Liver (tissue), 8 donors: ENCODE measurements at regions not wholly inside any gene's neighbourhood (a gene's known extent, or its start where the extent isn't known, plus 50 kb on each side); places are given as distances from the start of the nearest gene placed in this dataset.

Experiments
- DNase-seq: peaks from one replicate; pipeline ENCODE4 v3.0.0-alpha.2; 2017; ENCODE audit warnings: low spot score
- H3K27ac ChIP-seq, 2 donors: one replicate each; pipeline ENCODE4 v1.7.0; 2013; ENCODE audit warnings: inconsistent platforms in 2 of 2, low read length in 2 of 2, control low read depth in 1 of 2, low read depth in 1 of 2, mild to moderate bottlenecking in 1 of 2
- H3K27me3 ChIP-seq, 4 donors: one replicate each; pipeline versions ENCODE4 v1.6.1 to v1.7.0; 2013; ENCODE audit warnings: low read length in 3 of 4, inconsistent platforms in 1 of 4, mild to moderate bottlenecking in 1 of 4, moderate library complexity in 1 of 4; ENCODE audit not compliant: control insufficient read depth in 4 of 4, insufficient read depth in 4 of 4
- H3K36me3 ChIP-seq, 4 donors: one replicate each; pipeline versions ENCODE4 v1.6.1 to v1.7.0; 2013; ENCODE audit warnings: low read length in 3 of 4, mild to moderate bottlenecking in 3 of 4, low read depth in 1 of 4, moderate library complexity in 1 of 4; ENCODE audit not compliant: control insufficient read depth in 4 of 4, insufficient read depth in 3 of 4
- H3K4me1 ChIP-seq, 4 donors: one replicate each; pipeline versions ENCODE4 v1.6.1 to v1.7.0; 2013; ENCODE audit warnings: low read length in 3 of 4, mild to moderate bottlenecking in 3 of 4, moderate library complexity in 1 of 4; ENCODE audit not compliant: control insufficient read depth in 4 of 4, insufficient read depth in 4 of 4
- H3K4me3 ChIP-seq, 3 donors: one replicate each; pipeline versions ENCODE4 v1.6.1 to v1.7.0; 2013; ENCODE audit warnings: low read length in 3 of 3, control low read depth in 1 of 3, low read depth in 1 of 3, mild to moderate bottlenecking in 1 of 3
- H3K9ac ChIP-seq, 2 donors: one replicate each; pipeline ENCODE4 v1.7.0; 2013; ENCODE audit warnings: low read length in 2 of 2, mild to moderate bottlenecking in 2 of 2, moderate library complexity in 2 of 2, control low read depth in 1 of 2, low read depth in 1 of 2
- H3K9me3 ChIP-seq, 4 donors: one replicate each; pipeline versions ENCODE4 v1.6.1 to v1.7.0; 2013; ENCODE audit warnings: low read length in 3 of 4; ENCODE audit not compliant: control insufficient read depth in 4 of 4
- EGR1 ChIP-seq, 2 donors: IDR thresholded peaks; 2 replicates each; pipeline ENCODE4 v1.6.1; 2016 to 2018; ENCODE audit warnings: antibody characterized with exemption in 2 of 2, low read depth in 2 of 2
- FOXA1 ChIP-seq: IDR thresholded peaks from 2 replicates; pipeline ENCODE4 v1.6.1; 2016; ENCODE audit warnings: antibody characterized with exemption
- FOXA2 ChIP-seq: IDR thresholded peaks from 2 replicates; pipeline ENCODE4 v1.6.1; 2016; ENCODE audit warnings: antibody characterized with exemption
- GABPA ChIP-seq, 2 donors: IDR thresholded peaks in 1 of 2; conservative IDR thresholded peaks in 1 of 2; 2 replicates each; pipeline ENCODE4 v1.6.1; 2016; ENCODE audit warnings: antibody characterized with exemption in 2 of 2, mild to moderate bottlenecking in 1 of 2, moderate library complexity in 1 of 2
- HNF4A ChIP-seq, 2 donors: conservative IDR thresholded peaks; 2 replicates each; pipeline ENCODE4 v1.6.1; 2016; ENCODE audit warnings: antibody characterized with exemption in 2 of 2, mild to moderate bottlenecking in 2 of 2
- HNF4G ChIP-seq: IDR thresholded peaks from 2 replicates; pipeline ENCODE4 v1.6.1; 2016; ENCODE audit warnings: antibody characterized with exemption
- JUND ChIP-seq, 2 donors: IDR thresholded peaks; 2 replicates each; pipeline ENCODE4 v1.6.1; 2016; ENCODE audit warnings: antibody characterized with exemption in 2 of 2
- MAX ChIP-seq: IDR thresholded peaks from 2 replicates; pipeline ENCODE4 v1.6.1; 2016; ENCODE audit warnings: antibody characterized with exemption
- NR2F2 ChIP-seq: IDR thresholded peaks from 2 replicates; pipeline ENCODE4 v1.6.1; 2016; ENCODE audit warnings: antibody characterized with exemption
- RAD21 ChIP-seq, 2 donors: IDR thresholded peaks; 2 replicates each; pipeline ENCODE4 v1.6.1; 2016; ENCODE audit warnings: antibody characterized with exemption in 2 of 2, mild to moderate bottlenecking in 2 of 2
- REST ChIP-seq: IDR thresholded peaks from 2 replicates; pipeline ENCODE4 v1.6.1; 2016; ENCODE audit warnings: antibody characterized with exemption, mild to moderate bottlenecking
- RXRA ChIP-seq, 2 donors: IDR thresholded peaks; 2 replicates each; pipeline ENCODE4 v1.6.1; 2017 to 2018; ENCODE audit warnings: antibody characterized with exemption in 2 of 2, mild to moderate bottlenecking in 1 of 2
- SP1 ChIP-seq: IDR thresholded peaks from 2 replicates; pipeline ENCODE4 v1.6.1; 2018; ENCODE audit warnings: antibody characterized with exemption, mild to moderate bottlenecking
- TAF1 ChIP-seq: conservative IDR thresholded peaks from 2 replicates; pipeline ENCODE4 v1.6.1; 2016; ENCODE audit warnings: antibody characterized with exemption, mild to moderate bottlenecking
- YY1 ChIP-seq: IDR thresholded peaks from 2 replicates; pipeline ENCODE4 v1.6.1; 2016; ENCODE audit warnings: antibody characterized with exemption, mild to moderate bottlenecking
- ZBTB33 ChIP-seq: IDR thresholded peaks from 2 replicates; pipeline ENCODE4 v1.6.1; 2016; ENCODE audit warnings: antibody characterized with exemption
- WGBS: extraction: QIAGEN DNeasy Blood & Tissue Kit; methylation state at CpG from one replicate; pipeline ENCODE4 v1.1.7; 2013; 5-methylcytosine and 5-hydroxymethylcytosine counted together
- TF ChIP-seq, protein P1 (sequence below): fragments of 150-350 bp; IDR thresholded peaks from 2 replicates; pipeline ENCODE4 v1.5.1; 2017; ENCODE audit warnings: improper control_type of control experiment, low read depth, low read length; ENCODE audit not compliant: missing input control
- TF ChIP-seq, protein P2 (sequence below): IDR thresholded peaks from 2 replicates; pipeline ENCODE4 v1.6.1; 2016; ENCODE audit warnings: antibody characterized with exemption
- donor health status: healthy.
- donor health status: healthy.
- donor health status: healthy.
- donor health status: healthy.
- donor health status: healthy.

DNA sequence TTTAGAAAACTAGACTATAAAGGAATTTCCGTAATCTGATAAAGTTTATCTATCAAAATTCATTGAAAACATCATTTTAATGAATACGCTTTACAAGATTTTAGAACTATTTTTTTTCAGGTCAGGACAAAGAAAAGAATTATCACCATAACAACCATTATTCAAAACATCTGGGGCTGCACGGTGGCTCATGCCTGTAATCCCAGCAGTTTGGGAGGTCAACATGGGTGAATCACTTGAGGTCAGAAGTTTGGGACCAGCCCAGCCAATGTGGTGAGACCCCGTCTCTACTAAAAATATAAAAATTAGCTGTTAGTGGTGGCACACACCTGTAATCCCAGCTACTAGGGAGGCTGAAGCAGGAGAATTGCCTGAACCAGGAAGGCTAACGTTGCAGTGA lies 260.4 kb downstream of the WNT5A start (continued):
- no peak for TF ChIP-seq MAX
- no peak for TF ChIP-seq HNF4G
- TF ChIP-seq TAF1 = no peak

GRCh38 chr3:55218577-55218976 lies 268.5 kb downstream of the WNT5A start:
- Histone ChIP-seq H3K27ac (no peak overlapping the region), H3K36me3 (no peaks in the 10 kb centered on the region), H3K27me3 (peaks cover 0 to 2% (median 0%) of the 10 kb centered on the region in 4 donors), H3K9ac (no peak overlapping the region), H3K9me3 (peaks cover 0 to 10% (median 1%) of the 10 kb centered on the region in 4 donors), H3K4me3 (no peak overlapping the region), H3K4me1 (no peaks in the 10 kb centered on the region)
- 0% methylated on average over 1 of the region's 1 CpG for WGBS
- no peak for TF ChIP-seq MAX
- TF ChIP-seq, protein P1, sequence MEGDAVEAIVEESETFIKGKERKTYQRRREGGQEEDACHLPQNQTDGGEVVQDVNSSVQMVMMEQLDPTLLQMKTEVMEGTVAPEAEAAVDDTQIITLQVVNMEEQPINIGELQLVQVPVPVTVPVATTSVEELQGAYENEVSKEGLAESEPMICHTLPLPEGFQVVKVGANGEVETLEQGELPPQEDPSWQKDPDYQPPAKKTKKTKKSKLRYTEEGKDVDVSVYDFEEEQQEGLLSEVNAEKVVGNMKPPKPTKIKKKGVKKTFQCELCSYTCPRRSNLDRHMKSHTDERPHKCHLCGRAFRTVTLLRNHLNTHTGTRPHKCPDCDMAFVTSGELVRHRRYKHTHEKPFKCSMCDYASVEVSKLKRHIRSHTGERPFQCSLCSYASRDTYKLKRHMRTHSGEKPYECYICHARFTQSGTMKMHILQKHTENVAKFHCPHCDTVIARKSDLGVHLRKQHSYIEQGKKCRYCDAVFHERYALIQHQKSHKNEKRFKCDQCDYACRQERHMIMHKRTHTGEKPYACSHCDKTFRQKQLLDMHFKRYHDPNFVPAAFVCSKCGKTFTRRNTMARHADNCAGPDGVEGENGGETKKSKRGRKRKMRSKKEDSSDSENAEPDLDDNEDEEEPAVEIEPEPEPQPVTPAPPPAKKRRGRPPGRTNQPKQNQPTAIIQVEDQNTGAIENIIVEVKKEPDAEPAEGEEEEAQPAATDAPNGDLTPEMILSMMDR = no peak
- no peak for TF ChIP-seq EGR1 (IDR thresholded peaks at IDR 0.05; ENCODE audit: low read depth in 2 of 2)
- TF ChIP-seq FOXA1 = no peak
- TF ChIP-seq ZBTB33 = no peak
- TF ChIP-seq RXRA (IDR thresholded peaks at IDR 0.05) = no peak
- TF ChIP-seq NR2F2 = no peak
- no peak for TF ChIP-seq GABPA (IDR thresholded peaks at IDR 0.05 in 1 of 2, conservative IDR thresholded peaks at IDR 0.05 in 1 of 2)
- DNase-seq = no peak

DNA sequence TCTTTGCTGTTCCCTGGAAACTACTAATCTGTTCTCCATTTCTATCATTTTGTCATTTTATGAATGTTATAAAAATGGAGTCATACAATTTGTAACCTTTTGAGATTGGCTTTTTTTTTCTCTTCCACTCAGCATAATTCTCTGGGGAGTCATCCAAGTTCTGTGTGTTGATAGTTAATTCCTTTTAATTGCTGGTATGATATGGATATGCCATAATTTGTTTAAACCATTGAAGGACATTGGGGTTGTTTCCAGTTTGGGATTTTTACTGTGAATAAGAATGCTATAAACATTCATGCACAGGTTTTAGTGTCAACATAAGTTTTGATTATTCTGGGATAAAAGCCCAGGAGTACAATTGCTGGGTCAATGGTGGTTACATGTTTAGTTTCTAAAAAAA lies 279.4 kb downstream of the WNT5A start:
- no peak for DNase-seq
- Histone ChIP-seq H3K27ac (no peak overlapping the region), H3K36me3 (no peaks in the 10 kb centered on the region), H3K4me3 (no peak overlapping the region), H3K4me1 (no peaks in the 10 kb centered on the region), H3K9ac (no peak overlapping the region), H3K9me3 (no peaks in the 10 kb centered on the region), H3K27me3 (peaks cover 0 to 7% (median 0%) of the 10 kb centered on the region in 4 donors)
- TF ChIP-seq RAD21 (IDR thresholded peaks at IDR 0.05) = no peak
- no peak for TF ChIP-seq HNF4A (conservative IDR thresholded peaks at IDR 0.05)
- no peak for TF ChIP-seq MAX
- TF ChIP-seq, protein P1 = no peak
- TF ChIP-seq REST = no peak
- no peak for TF ChIP-seq FOXA1
- no peak for TF ChIP-seq NR2F2
- TF ChIP-seq FOXA2 = no peak
- TF ChIP-seq SP1 = no peak
- TF ChIP-seq RXRA (IDR thresholded peaks at IDR 0.05) = no peak
- TF ChIP-seq GABPA (IDR thresholded peaks at IDR 0.05 in 1 of 2, conservative IDR thresholded peaks at IDR 0.05 in 1 of 2) = no peak
- no peak for TF ChIP-seq TAF1
- TF ChIP-seq JUND (IDR thresholded peaks at IDR 0.05) = no peak
- TF ChIP-seq, protein P2, sequence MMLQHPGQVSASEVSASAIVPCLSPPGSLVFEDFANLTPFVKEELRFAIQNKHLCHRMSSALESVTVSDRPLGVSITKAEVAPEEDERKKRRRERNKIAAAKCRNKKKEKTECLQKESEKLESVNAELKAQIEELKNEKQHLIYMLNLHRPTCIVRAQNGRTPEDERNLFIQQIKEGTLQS = no peak
- no peak for TF ChIP-seq YY1
